IMR-90 (cell line): ENCODE measurements at regions not wholly inside any gene's neighbourhood (a gene's known extent, or its start where the extent isn't known, plus 50 kb on each side); places are given as distances from the start of the nearest gene placed in this dataset.

ENCODE experiments used
- ATAC-seq: fragments of 200-7000 bp; cut with Tn5 transposase; 2 replicates; pipeline ENCODE4 v1.9.1; 2020; ENCODE audit warnings: low read depth, mild to moderate bottlenecking, moderate library complexity
- BruUV-seq: library from RNA; stranded (reverse); fragments of 400-500 nt; replicated peaks from 2 replicates; lab custom pipeline; 2021; lab: Mats Ljungman, UMichigan
- CTCF ChIA-PET: fragments of 300-600 bp; formaldehyde crosslinking; extraction: SDS; loops from one replicate; lab custom pipeline; 2021; ENCODE audit warnings: antibody characterized with exemption; lab: Yijun Ruan, JAX
- POLR2A ChIA-PET: fragments of 300-600 bp; sonication (Branson Sonifier 250); formaldehyde crosslinking; loops from one replicate; lab custom pipeline; 2022; ENCODE audit warnings: antibody characterized with exemption; ENCODE audit not compliant: unreplicated experiment; lab: Charles Lee
- DNase-seq: peaks from one replicate; pipeline ENCODE4 v3.0.0; 2013
- H2AFZ ChIP-seq: replicated peaks from 2 replicates; pipeline ENCODE3; 2013; ENCODE audit warnings: low read length, mild to moderate bottlenecking; ENCODE audit not compliant: poor library complexity
- H2AK5ac ChIP-seq: 2 replicates; pipeline ENCODE4 v1.6.1; 2013; ENCODE audit warnings: low read depth, low read length, inconsistent platforms
- H2AK9ac ChIP-seq: replicated peaks from 2 replicates; pipeline ENCODE3; 2013; ENCODE audit warnings: mild to moderate bottlenecking, low read depth, low read length, moderate library complexity; ENCODE audit not compliant: poor library complexity
- H2BK120ac ChIP-seq: 2 replicates; pipeline ENCODE4 v1.6.1; 2013; ENCODE audit warnings: low read depth, low read length, inconsistent platforms
- H2BK15ac ChIP-seq: 3 replicates; pipeline ENCODE4 v1.6.1; 2013; ENCODE audit warnings: low read depth, low read length, inconsistent platforms
- H2BK20ac ChIP-seq: 2 replicates; pipeline ENCODE4 v1.6.1; 2013; ENCODE audit warnings: low read depth, mild to moderate bottlenecking, inconsistent platforms, low read length, moderate library complexity
- H2BK5ac ChIP-seq: 2 replicates; pipeline ENCODE4 v1.6.1; 2013; ENCODE audit warnings: mild to moderate bottlenecking, low read depth, low read length, inconsistent platforms; ENCODE audit not compliant: poor library complexity, severe bottlenecking
- H3K14ac ChIP-seq: replicated peaks from 2 replicates; pipeline ENCODE4 v1.6.1; 2013; ENCODE audit warnings: low read depth, low read length, inconsistent platforms
- H3K18ac ChIP-seq: 2 replicates; pipeline ENCODE4 v1.6.1; 2013; ENCODE audit warnings: low read depth, low read length, control low read depth
- H3K23ac ChIP-seq: 2 replicates; pipeline ENCODE4 v1.6.1; 2013; ENCODE audit warnings: low read depth, low read length, inconsistent platforms
- H3K27ac ChIP-seq: 2 replicates; pipeline ENCODE4 v1.5.1; 2013; ENCODE audit warnings: mild to moderate bottlenecking, control low read depth, low read length; ENCODE audit not compliant: insufficient read depth
- H3K27me3 ChIP-seq: 2 replicates; pipeline ENCODE4 v1.6.1; 2013; ENCODE audit warnings: low read length; ENCODE audit not compliant: control insufficient read depth, insufficient read depth
- H3K36me3 ChIP-seq: 2 replicates; pipeline ENCODE4 v1.6.1; 2013; ENCODE audit warnings: low read length, mixed read lengths; ENCODE audit not compliant: control insufficient read depth, insufficient read depth
- H3K4ac ChIP-seq: 2 replicates; pipeline ENCODE4 v1.6.1; 2013; ENCODE audit warnings: low read depth, low read length, inconsistent platforms
- H3K4me1 ChIP-seq: 2 replicates; pipeline ENCODE4 v1.6.1; 2013; ENCODE audit warnings: low read length, mixed read lengths; ENCODE audit not compliant: control insufficient read depth, insufficient read depth
- H3K4me2 ChIP-seq: 2 replicates; pipeline ENCODE4 v1.6.1; 2013; ENCODE audit warnings: low read depth, mild to moderate bottlenecking, control low read depth, low read length, moderate library complexity
- H3K4me3 ChIP-seq: 2 replicates; pipeline ENCODE4 v1.5.1; 2013; ENCODE audit warnings: low read depth, mild to moderate bottlenecking, control low read depth, low read length, moderate library complexity; ENCODE audit not compliant: insufficient read depth
- H3K56ac ChIP-seq: 2 replicates; pipeline ENCODE4 v1.6.1; 2013; ENCODE audit warnings: low read length, inconsistent platforms; ENCODE audit not compliant: insufficient read depth; ENCODE audit errors: extremely low read depth
- H3K79me1 ChIP-seq, 2 experiments: 2 replicates each; pipeline ENCODE4 v1.6.1; 2013; ENCODE audit warnings: low read length in 2 of 2, inconsistent platforms in 1 of 2, low read depth in 1 of 2
- H3K9ac ChIP-seq: 2 replicates; pipeline ENCODE4 v1.6.1; 2013; ENCODE audit warnings: low read depth, low read length, control low read depth
- H3K9me1 ChIP-seq: 2 replicates; pipeline ENCODE4 v1.6.1; 2013; ENCODE audit warnings: low read length, inconsistent platforms; ENCODE audit not compliant: insufficient read depth
- H3K9me3 ChIP-seq: 2 replicates; pipeline ENCODE4 v1.6.1; 2013; ENCODE audit warnings: low read length; ENCODE audit not compliant: control insufficient read depth, insufficient read depth
- H4K20me1 ChIP-seq: 2 replicates; pipeline ENCODE4 v1.6.1; 2013; ENCODE audit warnings: low read length, inconsistent platforms; ENCODE audit not compliant: insufficient read depth
- H4K5ac ChIP-seq: 2 replicates; pipeline ENCODE4 v1.6.1; 2013; ENCODE audit warnings: mild to moderate bottlenecking, low read depth, low read length, control low read depth
- H4K8ac ChIP-seq, 2 experiments: 2 replicates each; pipeline ENCODE4 v1.6.1; 2013; ENCODE audit warnings: low read depth in 2 of 2, low read length in 2 of 2, control low read depth in 1 of 2, inconsistent platforms in 1 of 2
- H4K91ac ChIP-seq: 2 replicates; pipeline ENCODE4 v1.6.1; 2013; ENCODE audit warnings: low read depth, low read length, inconsistent platforms; ENCODE audit not compliant: insufficient read depth
- BHLHE40 ChIP-seq: fragments of 150-350 bp; IDR thresholded peaks from 2 replicates; pipeline ENCODE4 v1.6.1; 2016; ENCODE audit warnings: mild to moderate bottlenecking, low read depth, low read length
- CEBPB ChIP-seq: IDR thresholded peaks from 2 replicates; pipeline ENCODE4 v1.6.1; 2012; ENCODE audit warnings: low read depth, low read length, improper control_type of control experiment
- CHD1 ChIP-seq: IDR thresholded peaks from 2 replicates; pipeline ENCODE4 v1.6.1; 2012; ENCODE audit warnings: low read depth, low read length, improper control_type of control experiment
- MAZ ChIP-seq: IDR thresholded peaks from 2 replicates; pipeline ENCODE4 v1.6.1; 2012; ENCODE audit warnings: low read depth, mild to moderate bottlenecking, low read length, improper control_type of control experiment, moderate library complexity, borderline replicate concordance
- POLR2A ChIP-seq: IDR thresholded peaks from 2 replicates; pipeline ENCODE4 v1.6.1; 2012; ENCODE audit warnings: mild to moderate bottlenecking, low read depth, low read length
- RAD21 ChIP-seq: IDR thresholded peaks from 2 replicates; pipeline ENCODE4 v1.6.1; 2012; ENCODE audit warnings: low read length, improper control_type of control experiment
- WGBS, 2 experiments: methylation state at CpG; one replicate each; pipeline versions ENCODE4 v1.1.5 to v1.1.7; 2013; ENCODE audit warnings: missing lambda C conversion rate in 2 of 2; ENCODE audit not compliant: insufficient read length in 1 of 2; ENCODE audit errors: extremely low coverage in 2 of 2; 5-methylcytosine and 5-hydroxymethylcytosine counted together
- dilution Hi-C: fragments of 300-500 bp; cut with HindIII; formaldehyde crosslinking; loops from one replicate; pipeline ENCODE4 v1.14.3; 2018; ENCODE audit warnings: low sequenced_read_pairs; ENCODE audit not compliant: unreplicated experiment
- in situ Hi-C: fragments of 300-500 bp; cut with MboI; formaldehyde crosslinking; loops from 3 replicates; pipeline ENCODE4 v1.14.3; 2019; ENCODE audit warnings: low sequenced_read_pairs, inconsistent platforms, mixed read lengths
- intact Hi-C: fragments of 100-400 bp; cut with micrococcal nuclease; formaldehyde crosslinking; loops from 2 replicates; pipeline ENCODE4 v1.10.0; 2022
- TF ChIP-seq, protein P1 (sequence below): conservative IDR thresholded peaks from 2 replicates; pipeline ENCODE4 v1.5.1; 2012; ENCODE audit warnings: mild to moderate bottlenecking, low read depth, low read length, improper control_type of control experiment

DNA sequence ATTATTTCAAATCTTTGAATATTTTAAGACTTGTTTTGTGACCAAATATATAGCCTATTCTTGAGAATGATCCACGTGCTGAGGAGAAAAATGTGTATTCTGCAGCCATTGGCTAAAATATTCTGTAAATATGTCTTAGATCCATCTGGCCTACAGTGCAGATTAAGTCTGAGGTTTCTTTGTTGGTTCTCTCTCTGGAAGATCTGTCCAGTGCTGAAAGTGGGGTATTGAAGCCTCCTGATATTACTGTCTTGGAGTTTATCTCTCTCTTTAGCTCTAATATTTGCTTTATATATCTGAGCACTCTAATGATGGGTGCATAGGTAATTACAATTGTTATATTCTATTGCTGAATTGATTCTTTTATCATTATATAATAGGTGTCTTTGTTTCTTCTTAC, 617.4 kb upstream of the LRFN5 start:
- dilution Hi-C loops, result no loop called here
- WGBS, 2 experiments, result no CpG with 5 or more reads among the region's 1 CpG
- CTCF ChIA-PET, result interaction anchor here (0.7 kb wide), 1 partner anchor 12 kb away, joined by 4 read pairs; no protein-coding TSS in a partner anchor

More for the DNA sequence above, 617.4 kb upstream of the LRFN5 start:
- no peak overlapping the region for H4K91ac ChIP-seq
- in situ Hi-C loops (no loop called here), intact Hi-C loops (no loop called here)
- H3K79me1 ChIP-seq, result no peaks in the 10 kb centered on the region
- H2BK120ac ChIP-seq, result no peak overlapping the region
- H3K4ac ChIP-seq, result no peak overlapping the region
- H3K14ac ChIP-seq, result no peak overlapping the region
- H3K9ac ChIP-seq, result no peak overlapping the region
- H3K9me3 ChIP-seq, result peaks cover 8% of the 10 kb centered on the region; the same call in 1 of the 2 replicates
- ATAC-seq (no peak), DNase-seq (no peak)
- no peak overlapping the region for H2AK9ac ChIP-seq
- H3K27me3 ChIP-seq, result no peaks in the 10 kb centered on the region
- no peak overlapping the region for H4K8ac ChIP-seq
- no TSS peak for BruUV-seq
- H3K27ac ChIP-seq, result no peak overlapping the region
- no peak overlapping the region for H2BK5ac ChIP-seq
- no peaks in the 10 kb centered on the region for H3K9me1 ChIP-seq
- no peak overlapping the region for H3K4me3 ChIP-seq
- no peak overlapping the region for H2AK5ac ChIP-seq
- TF ChIP-seq CEBPB (no peak), BHLHE40 (no peak), MAZ (no peak), POLR2A (no peak), CHD1 (no peak), RAD21 (no peak)
- TF ChIP-seq, protein P1, sequence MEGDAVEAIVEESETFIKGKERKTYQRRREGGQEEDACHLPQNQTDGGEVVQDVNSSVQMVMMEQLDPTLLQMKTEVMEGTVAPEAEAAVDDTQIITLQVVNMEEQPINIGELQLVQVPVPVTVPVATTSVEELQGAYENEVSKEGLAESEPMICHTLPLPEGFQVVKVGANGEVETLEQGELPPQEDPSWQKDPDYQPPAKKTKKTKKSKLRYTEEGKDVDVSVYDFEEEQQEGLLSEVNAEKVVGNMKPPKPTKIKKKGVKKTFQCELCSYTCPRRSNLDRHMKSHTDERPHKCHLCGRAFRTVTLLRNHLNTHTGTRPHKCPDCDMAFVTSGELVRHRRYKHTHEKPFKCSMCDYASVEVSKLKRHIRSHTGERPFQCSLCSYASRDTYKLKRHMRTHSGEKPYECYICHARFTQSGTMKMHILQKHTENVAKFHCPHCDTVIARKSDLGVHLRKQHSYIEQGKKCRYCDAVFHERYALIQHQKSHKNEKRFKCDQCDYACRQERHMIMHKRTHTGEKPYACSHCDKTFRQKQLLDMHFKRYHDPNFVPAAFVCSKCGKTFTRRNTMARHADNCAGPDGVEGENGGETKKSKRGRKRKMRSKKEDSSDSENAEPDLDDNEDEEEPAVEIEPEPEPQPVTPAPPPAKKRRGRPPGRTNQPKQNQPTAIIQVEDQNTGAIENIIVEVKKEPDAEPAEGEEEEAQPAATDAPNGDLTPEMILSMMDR, result no peak
- H3K4me2 ChIP-seq, result no peak overlapping the region
- H3K18ac ChIP-seq, result no peak overlapping the region
- H4K5ac ChIP-seq, result no peak overlapping the region
- POLR2A ChIA-PET, result no interaction called here
- no peak overlapping the region for H2BK20ac ChIP-seq
- no peak overlapping the region for H2AFZ ChIP-seq
- no peaks in the 10 kb centered on the region for H3K4me1 ChIP-seq
- H3K56ac ChIP-seq, result no peak overlapping the region
- no peaks in the 10 kb centered on the region for H3K36me3 ChIP-seq
- no peaks in the 10 kb centered on the region for H4K20me1 ChIP-seq
- H3K23ac ChIP-seq, result no peak overlapping the region
- H2BK15ac ChIP-seq, result no peak overlapping the region
